Activated naive CD8-positive, alpha-beta T cell (primary cell): ENCODE measurements at regions not wholly inside any gene's neighbourhood (a gene's known extent, or its start where the extent isn't known, plus 50 kb on each side); places are given as distances from the start of the nearest gene placed in this dataset.

Source experiments
- H3K27ac Mint-ChIP-seq: one replicate; pipeline ENCODE4 v1.8.0; 2021; ENCODE audit warnings: mixed read lengths
- H3K27me3 Mint-ChIP-seq: one replicate; pipeline ENCODE4 v1.8.0; 2021; ENCODE audit warnings: mixed read lengths
- H3K36me3 Mint-ChIP-seq: one replicate; pipeline ENCODE4 v1.8.0; 2021; ENCODE audit warnings: mixed read lengths
- H3K4me1 Mint-ChIP-seq: one replicate; pipeline ENCODE4 v1.8.0; 2021; ENCODE audit warnings: low read depth, mixed read lengths
- H3K4me3 Mint-ChIP-seq: one replicate; pipeline ENCODE4 v1.8.0; 2021; ENCODE audit warnings: mild to moderate bottlenecking, mixed read lengths
- H3K9me3 Mint-ChIP-seq: one replicate; pipeline ENCODE4 v1.8.0; 2021; ENCODE audit warnings: low read depth, mixed read lengths

GRCh38 chr20:57940376-57940775 lies 230.6 kb upstream of the PMEPA1 start:
- peaks cover 3% of the 10 kb centered on the region for H3K9me3 Mint-ChIP-seq
- H3K4me3 Mint-ChIP-seq: no peak overlapping the region
- peaks cover 4% of the 10 kb centered on the region for H3K4me1 Mint-ChIP-seq
- no peaks in the 10 kb centered on the region for H3K27me3 Mint-ChIP-seq
- peak overlapping the region; percentile 29 for H3K27ac Mint-ChIP-seq
- no peaks in the 10 kb centered on the region for H3K36me3 Mint-ChIP-seq

DNA sequence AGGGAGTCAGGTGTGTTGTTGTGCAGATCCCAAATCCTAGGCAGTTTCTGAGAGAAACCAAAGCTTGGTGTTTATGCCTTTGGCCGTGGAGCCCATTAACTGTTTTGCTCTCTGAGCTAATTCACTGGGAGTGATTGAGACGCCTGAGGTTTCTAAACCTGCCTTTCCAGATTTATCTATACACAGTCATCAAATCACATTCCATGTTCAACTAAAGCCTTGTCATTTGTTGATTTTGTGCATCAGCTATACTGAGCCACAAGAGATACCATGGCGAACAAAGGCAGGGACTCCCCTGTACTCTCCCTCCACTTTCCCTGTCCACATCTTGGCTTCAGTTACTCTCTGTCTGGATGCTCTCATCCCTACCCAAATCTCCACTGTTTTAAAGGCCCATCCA lies 229.7 kb upstream of the PMEPA1 start:
- H3K36me3 Mint-ChIP-seq: no peaks in the 10 kb centered on the region
- H3K27me3 Mint-ChIP-seq: no peaks in the 10 kb centered on the region
- no peak overlapping the region for H3K27ac Mint-ChIP-seq
- peaks cover 3% of the 10 kb centered on the region for H3K9me3 Mint-ChIP-seq
- H3K4me3 Mint-ChIP-seq: no peak overlapping the region
- H3K4me1 Mint-ChIP-seq: peaks cover 4% of the 10 kb centered on the region

GRCh38 chr20:57938158-57939108 lies 228.6 kb upstream of the PMEPA1 start:
- Mint-ChIP-seq H3K9me3 (peaks cover 3% of the 10 kb centered on the region), H3K27ac (no peak overlapping the region), H3K36me3 (no peaks in the 10 kb centered on the region), H3K27me3 (no peaks in the 10 kb centered on the region), H3K4me1 (peaks cover 4% of the 10 kb centered on the region), H3K4me3 (no peak overlapping the region)

DNA sequence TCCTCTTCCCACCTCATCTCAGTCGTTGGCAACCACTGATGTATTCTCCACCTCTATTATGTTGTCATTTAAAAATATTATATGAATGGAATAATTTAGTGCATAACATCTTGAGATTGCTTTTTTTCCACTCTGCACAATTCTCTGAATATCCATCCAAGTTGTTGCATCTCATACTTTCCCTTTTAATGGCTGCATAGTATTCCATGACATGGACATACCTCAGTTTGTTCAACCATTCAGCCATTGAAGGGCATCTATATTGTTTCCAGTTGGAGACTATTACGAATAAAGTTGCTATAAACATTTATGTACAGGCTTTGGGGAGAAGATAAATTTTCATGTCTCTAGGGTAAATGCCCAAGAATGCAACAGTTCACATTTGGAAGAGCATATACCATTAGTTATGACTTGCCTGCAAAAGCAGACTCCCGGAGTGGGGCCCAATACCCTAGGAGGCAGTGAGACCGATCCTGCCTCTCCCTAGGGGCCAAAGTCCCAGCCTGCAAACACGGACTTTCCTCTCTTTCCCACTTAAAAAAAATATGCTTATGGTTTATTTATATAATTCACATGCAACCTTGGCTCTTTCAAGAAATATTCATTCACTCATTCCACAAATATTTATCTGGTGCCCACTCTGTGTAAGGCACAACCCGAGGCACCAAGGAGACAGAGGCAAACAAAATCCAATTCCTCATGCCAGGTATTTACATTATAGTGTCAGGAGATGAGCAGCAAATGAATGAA lies 227.0 kb upstream of the PMEPA1 start:
- H3K4me3 Mint-ChIP-seq: no peak overlapping the region

GRCh38 chr20:57934913-57935312 lies 225.1 kb upstream of the PMEPA1 start:
- H3K9me3 Mint-ChIP-seq: peaks cover 3% of the 10 kb centered on the region
- H3K36me3 Mint-ChIP-seq: no peaks in the 10 kb centered on the region
- H3K4me3 Mint-ChIP-seq: no peak overlapping the region
- H3K4me1 Mint-ChIP-seq: peaks cover 4% of the 10 kb centered on the region
- H3K27ac Mint-ChIP-seq: no peak overlapping the region
- no peaks in the 10 kb centered on the region for H3K27me3 Mint-ChIP-seq

More for the DNA sequence above, 227.0 kb upstream of the PMEPA1 start:
- H3K27ac Mint-ChIP-seq: no peak overlapping the region
- peaks cover 3% of the 10 kb centered on the region for H3K9me3 Mint-ChIP-seq
- no peaks in the 10 kb centered on the region for H3K36me3 Mint-ChIP-seq
- H3K27me3 Mint-ChIP-seq: no peaks in the 10 kb centered on the region
- H3K4me1 Mint-ChIP-seq: peaks cover 4% of the 10 kb centered on the region

GRCh38 chr20:57934007-57934805 lies 224.4 kb upstream of the PMEPA1 start:
- no peak overlapping the region for H3K27ac Mint-ChIP-seq
- peaks cover 3% of the 10 kb centered on the region for H3K9me3 Mint-ChIP-seq
- no peak overlapping the region for H3K4me3 Mint-ChIP-seq
- no peaks in the 10 kb centered on the region for H3K36me3 Mint-ChIP-seq
- no peaks in the 10 kb centered on the region for H3K27me3 Mint-ChIP-seq
- peaks cover 4% of the 10 kb centered on the region for H3K4me1 Mint-ChIP-seq

DNA sequence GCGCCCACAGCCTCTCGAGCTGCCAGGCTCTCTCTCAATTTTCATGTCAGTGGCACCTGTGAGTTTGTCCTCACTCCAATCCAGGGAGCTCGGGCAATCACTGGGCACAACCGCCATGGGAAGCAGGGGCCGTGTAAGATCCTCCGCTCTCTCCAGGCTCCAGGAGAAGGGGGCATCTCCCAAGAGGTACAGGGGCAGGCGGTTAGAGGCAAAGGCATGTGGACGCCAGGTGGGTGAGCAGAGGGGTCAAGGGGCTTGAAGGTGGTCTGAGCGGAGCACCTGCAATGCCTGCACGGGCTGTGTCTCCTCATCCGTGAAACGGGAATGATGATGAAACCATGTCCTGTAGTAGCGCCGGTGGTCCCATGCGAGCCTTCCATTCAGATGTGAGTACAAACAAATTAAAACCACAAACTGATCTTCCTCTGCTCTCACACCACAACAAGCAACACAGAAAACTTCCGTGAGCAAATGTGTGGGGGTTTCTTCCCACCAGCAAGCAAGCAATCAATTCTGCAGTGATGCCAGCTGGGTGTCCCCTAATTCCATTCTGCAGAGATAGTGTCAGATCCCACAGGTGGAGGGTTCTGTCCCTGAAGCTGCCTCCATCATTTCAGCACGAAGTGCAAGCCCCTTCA lies 222.5 kb upstream of the PMEPA1 start:
- H3K9me3 Mint-ChIP-seq: peaks cover 3% of the 10 kb centered on the region
- H3K36me3 Mint-ChIP-seq: no peaks in the 10 kb centered on the region

DNA sequence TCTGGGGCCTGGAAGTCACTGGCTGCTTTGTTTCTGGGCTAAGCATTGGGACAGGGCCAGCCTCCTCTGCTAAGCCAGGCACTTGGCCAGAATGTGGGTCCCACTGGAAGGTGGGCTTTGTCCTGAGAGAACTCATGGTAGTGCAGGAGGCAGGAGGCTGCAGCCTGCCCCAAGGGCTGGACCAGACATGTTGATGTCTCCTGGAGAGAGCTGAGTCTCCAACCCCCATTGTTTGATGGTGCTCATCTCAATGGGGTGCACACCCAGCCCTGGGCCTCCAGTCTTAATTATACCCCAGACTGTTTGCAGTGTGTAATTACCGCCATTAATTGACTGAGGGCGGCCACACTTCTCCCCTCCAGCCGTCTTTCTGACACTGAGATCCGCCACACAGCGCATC lies 220.5 kb upstream of the PMEPA1 start:
- Mint-ChIP-seq H3K4me3 (no peak overlapping the region), H3K27ac (no peak overlapping the region), H3K9me3 (peaks cover 6% of the 10 kb centered on the region), H3K4me1 (no peaks in the 10 kb centered on the region), H3K27me3 (no peaks in the 10 kb centered on the region), H3K36me3 (peaks cover 8% of the 10 kb centered on the region)

More for the DNA sequence above, 222.5 kb upstream of the PMEPA1 start:
- H3K4me3 Mint-ChIP-seq: no peak overlapping the region
- no peaks in the 10 kb centered on the region for H3K27me3 Mint-ChIP-seq
- H3K27ac Mint-ChIP-seq: no peak overlapping the region
- peaks cover 1% of the 10 kb centered on the region for H3K4me1 Mint-ChIP-seq

DNA sequence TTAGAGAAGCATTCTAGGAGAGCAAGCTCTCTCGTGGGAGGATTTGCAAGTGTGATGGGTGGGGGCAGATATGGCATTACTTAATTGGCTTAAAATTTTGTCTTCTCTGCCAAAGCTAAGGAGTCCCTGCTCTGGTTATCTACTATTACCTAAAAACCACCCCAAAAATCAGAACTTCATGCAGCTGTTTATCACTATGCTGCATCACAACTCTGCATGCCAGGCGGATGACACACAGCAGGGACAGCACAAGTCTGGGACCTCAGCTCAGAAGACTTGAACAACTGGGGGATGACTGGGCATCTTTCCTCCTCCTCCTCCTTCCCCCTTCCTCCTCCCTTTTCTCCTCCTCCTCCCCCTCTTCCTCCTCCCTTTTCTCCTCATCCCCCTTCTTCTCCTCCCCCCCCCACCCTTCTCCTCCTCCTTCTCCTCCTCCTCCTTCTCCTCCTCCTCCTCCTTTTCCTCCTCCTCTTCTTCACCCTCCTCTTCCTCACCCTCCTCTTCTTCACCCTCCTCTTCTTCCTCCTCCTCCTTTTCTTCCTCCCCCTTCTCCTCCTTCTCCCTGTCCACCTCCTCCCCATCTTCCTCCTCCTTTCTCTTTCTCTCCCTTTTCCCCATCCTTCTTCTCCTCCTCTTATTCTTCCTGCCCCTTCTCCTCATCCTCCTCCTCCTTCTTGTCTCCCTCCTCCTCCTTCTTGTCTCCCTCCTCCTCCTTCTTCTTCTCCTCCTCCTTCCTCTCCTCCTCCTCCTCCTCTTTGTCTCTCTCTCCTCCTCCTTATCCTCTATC lies 218.6 kb upstream of the PMEPA1 start:
- no peaks in the 10 kb centered on the region for H3K4me1 Mint-ChIP-seq
- H3K36me3 Mint-ChIP-seq: peaks cover 10% of the 10 kb centered on the region
- no peak overlapping the region for H3K4me3 Mint-ChIP-seq
- H3K27ac Mint-ChIP-seq: no peak overlapping the region
- peaks cover 6% of the 10 kb centered on the region for H3K9me3 Mint-ChIP-seq
- H3K27me3 Mint-ChIP-seq: no peaks in the 10 kb centered on the region

- Mint-ChIP-seq H3K27ac (no peak overlapping the region), H3K9me3 (peaks cover 6% of the 10 kb centered on the region), H3K27me3 (no peaks in the 10 kb centered on the region), H3K4me3 (no peak overlapping the region), H3K36me3 (peaks cover 10% of the 10 kb centered on the region), H3K4me1 (no peaks in the 10 kb centered on the region)
Measured at GRCh38 chr20:57927376-57927775, 217.6 kb upstream of the PMEPA1 start.

GRCh38 chr20:57922706-57923105 lies 212.9 kb upstream of the PMEPA1 start:
- Mint-ChIP-seq H3K4me3 (no peak overlapping the region), H3K27ac (no peak overlapping the region), H3K27me3 (no peaks in the 10 kb centered on the region), H3K9me3 (peaks cover 6% of the 10 kb centered on the region), H3K4me1 (no peaks in the 10 kb centered on the region), H3K36me3 (peaks cover 10% of the 10 kb centered on the region)

GRCh38 chr20:57922083-57922482 lies 212.3 kb upstream of the PMEPA1 start:
- Mint-ChIP-seq H3K36me3 (peaks cover 10% of the 10 kb centered on the region), H3K4me3 (no peak overlapping the region), H3K9me3 (peaks cover 6% of the 10 kb centered on the region), H3K4me1 (no peaks in the 10 kb centered on the region), H3K27ac (no peak overlapping the region), H3K27me3 (no peaks in the 10 kb centered on the region)

- H3K27ac Mint-ChIP-seq: no peak overlapping the region
- no peaks in the 10 kb centered on the region for H3K4me1 Mint-ChIP-seq
- H3K36me3 Mint-ChIP-seq: peaks cover 10% of the 10 kb centered on the region
- no peak overlapping the region for H3K4me3 Mint-ChIP-seq
- no peaks in the 10 kb centered on the region for H3K27me3 Mint-ChIP-seq
- peaks cover 6% of the 10 kb centered on the region for H3K9me3 Mint-ChIP-seq
Measured at GRCh38 chr20:57921676-57922075, 211.9 kb upstream of the PMEPA1 start.

- Mint-ChIP-seq H3K9me3 (no peaks in the 10 kb centered on the region), H3K27ac (no peak overlapping the region), H3K27me3 (no peaks in the 10 kb centered on the region), H3K4me1 (no peaks in the 10 kb centered on the region), H3K36me3 (peaks cover 7% of the 10 kb centered on the region), H3K4me3 (no peak overlapping the region)
Measured at GRCh38 chr20:57920971-57921370, 211.2 kb upstream of the PMEPA1 start.
